ENCODE measurements at regions not wholly inside any gene's neighbourhood (a gene's known extent, or its start where the extent isn't known, plus 50 kb on each side); places are given as distances from the start of the nearest gene placed in this dataset.

DNA sequence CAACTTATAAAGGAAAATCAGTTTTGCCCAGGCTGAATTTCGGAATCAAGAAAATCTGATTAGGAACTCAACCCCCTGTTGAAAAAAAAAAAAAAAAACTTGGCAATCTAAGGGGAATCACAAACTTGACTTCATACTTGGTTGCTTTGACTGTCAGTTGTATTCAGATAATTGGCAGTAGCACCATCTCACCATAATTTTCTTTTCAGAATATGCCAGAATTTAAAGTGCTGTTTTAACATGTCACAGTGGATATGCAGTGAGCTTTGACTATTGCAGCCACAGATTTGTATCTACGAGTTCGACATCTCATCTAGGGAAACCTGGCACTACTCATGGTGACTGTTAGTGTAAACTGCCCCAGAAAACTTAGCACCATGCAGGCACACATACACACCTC is 761.4 kb upstream of the KLHL29 start:
- no peak for DNase-seq (ENCODE audit: low spot score)
- intact Hi-C loops (cut with DNase I) = no loop called here

- intact Hi-C loops (cut with DNase I) = no loop called here
- no peak for DNase-seq (ENCODE audit: low spot score)
These were observed 758.4 kb upstream of the KLHL29 start for GRCh38 chr2:22626621-22627020.

- DNase-seq (ENCODE audit: low spot score) = peak; percentile 80
These were observed 756.8 kb upstream of the KLHL29 start for GRCh38 chr2:22628221-22628620.

DNA sequence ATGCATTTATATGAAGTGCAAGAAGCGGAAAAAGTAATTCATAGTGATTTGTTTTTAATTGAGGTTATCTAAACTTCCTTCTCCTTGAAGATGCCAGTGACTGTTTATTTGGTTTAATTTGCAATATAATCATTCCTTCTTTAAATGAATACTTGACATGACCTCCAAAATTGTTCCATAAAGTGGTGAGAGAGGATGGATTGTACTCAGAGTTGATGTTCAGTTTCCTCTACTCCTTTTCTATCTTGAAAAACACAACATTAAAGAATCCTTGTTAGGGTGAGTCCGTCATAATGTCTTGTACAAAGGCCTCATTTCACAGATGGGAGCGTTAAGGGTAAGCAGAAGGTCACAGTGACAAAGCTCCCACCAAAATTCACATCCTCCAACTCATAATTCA is 756.1 kb upstream of the KLHL29 start:
- intact Hi-C loops (cut with DNase I) = no loop called here
- DNase-seq (ENCODE audit: low spot score) = no peak

More at GRCh38 chr2:22628221-22628620, 756.8 kb upstream of the KLHL29 start:
- intact Hi-C loops (cut with DNase I) = no loop called here

DNA sequence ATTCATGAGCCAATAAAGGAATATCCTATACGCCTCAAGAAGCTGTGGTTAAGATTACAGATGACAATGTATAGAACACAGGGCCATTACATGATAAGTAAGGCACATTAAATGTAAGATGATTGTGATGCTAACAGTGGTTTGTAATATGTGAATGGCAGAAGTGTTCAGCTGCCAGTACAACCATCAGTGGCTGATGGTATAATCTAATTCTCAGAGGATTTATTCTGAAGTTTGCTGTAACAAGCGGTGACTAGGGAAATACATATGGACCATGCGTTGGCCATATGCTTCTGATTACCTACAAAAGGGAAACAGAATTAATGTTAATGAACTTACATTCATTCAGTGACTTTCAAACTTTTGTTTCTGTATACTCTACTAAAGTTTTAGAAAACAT is 750.8 kb upstream of the KLHL29 start:
- DNase-seq (ENCODE audit: low spot score) = no peak
- intact Hi-C loops (cut with DNase I) = no loop called here

GRCh38 chr2:22656426-22656825 is 728.6 kb upstream of the KLHL29 start:
- no peak for DNase-seq (ENCODE audit: low spot score)
- intact Hi-C loops (cut with DNase I) = no loop called here

DNA sequence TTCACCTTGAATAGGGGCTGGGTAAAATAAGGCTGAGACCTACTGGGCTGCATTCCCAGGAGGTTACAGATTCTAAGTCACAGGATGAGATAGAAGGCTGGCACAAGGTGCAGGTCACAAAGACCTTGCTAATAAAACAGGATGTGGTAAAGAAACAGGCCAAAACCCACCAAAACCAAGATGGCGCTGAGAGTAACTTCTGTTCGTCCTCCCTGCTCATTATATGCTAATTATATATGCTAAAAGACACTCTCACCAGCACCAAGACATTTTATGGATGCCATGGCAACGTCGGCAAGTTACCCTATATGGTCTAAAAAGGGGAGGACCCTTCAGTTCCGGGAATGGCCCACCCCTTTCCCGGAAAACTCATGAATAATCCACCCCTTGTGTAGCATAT is 711.5 kb upstream of the KLHL29 start:
- no peak for DNase-seq (ENCODE audit: low spot score)
- intact Hi-C loops (cut with DNase I) = no loop called here

DNA sequence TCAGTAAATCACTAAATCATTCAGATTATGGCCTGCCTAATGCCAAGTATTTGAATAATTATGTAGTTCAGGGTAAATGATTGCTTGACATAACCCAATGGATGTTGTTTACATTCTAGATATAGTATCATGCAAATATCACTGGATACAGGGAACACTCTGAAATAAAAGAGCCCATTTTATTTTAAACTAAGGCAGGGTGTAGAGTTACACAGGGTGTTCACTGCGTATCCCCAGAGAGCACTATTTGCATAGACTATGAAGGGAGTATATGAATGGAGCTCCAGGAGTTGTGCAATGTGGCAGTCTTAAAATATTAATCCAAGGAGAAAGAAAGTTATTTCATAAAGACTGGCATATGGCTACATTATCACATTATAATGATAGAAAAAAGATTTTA is 701.1 kb upstream of the KLHL29 start:
- DNase-seq (ENCODE audit: low spot score) = no peak
- intact Hi-C loops (cut with DNase I) = no loop called here

DNA sequence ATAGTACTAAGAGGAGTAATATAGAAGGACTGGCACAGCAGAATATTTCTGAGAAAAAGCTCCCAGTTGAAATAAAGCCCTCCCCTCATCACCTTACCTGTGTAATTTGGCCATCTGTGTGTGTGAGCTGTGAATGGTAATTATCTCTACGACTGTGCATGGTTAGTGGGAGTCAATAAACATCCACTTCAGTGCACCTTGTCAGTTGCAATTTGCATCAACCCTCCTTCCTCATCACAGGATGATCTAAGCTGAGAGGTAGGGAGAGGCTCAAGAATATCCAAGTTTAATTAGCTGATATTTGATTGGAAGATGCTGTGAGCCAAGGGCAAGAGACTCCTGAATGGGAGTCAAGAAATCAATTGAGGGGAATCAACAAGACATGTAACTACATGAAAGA is 694.9 kb upstream of the KLHL29 start:
- intact Hi-C loops (cut with DNase I) = no loop called here
- DNase-seq (ENCODE audit: low spot score) = no peak

DNA sequence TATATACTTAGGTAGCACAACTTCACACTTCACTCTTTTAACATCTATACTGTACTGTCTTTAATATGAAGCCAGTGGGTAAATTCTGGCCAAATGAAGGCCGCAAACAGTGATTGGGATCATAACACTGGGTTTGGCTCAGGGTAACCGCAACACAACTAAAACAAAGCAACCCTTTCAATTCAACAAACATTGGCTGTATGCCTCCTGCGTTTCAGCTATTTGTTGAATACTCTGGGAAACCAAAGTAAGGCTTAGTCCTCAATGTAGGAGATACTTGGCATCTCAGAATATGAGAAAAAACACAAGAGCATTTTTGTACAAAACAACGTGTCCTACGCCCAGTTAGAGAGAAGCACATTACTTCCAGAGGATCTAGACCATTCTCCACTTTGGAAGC is 693.3 kb upstream of the KLHL29 start:
- no peak for DNase-seq (ENCODE audit: low spot score)
- intact Hi-C loops (cut with DNase I) = no loop called here

DNA sequence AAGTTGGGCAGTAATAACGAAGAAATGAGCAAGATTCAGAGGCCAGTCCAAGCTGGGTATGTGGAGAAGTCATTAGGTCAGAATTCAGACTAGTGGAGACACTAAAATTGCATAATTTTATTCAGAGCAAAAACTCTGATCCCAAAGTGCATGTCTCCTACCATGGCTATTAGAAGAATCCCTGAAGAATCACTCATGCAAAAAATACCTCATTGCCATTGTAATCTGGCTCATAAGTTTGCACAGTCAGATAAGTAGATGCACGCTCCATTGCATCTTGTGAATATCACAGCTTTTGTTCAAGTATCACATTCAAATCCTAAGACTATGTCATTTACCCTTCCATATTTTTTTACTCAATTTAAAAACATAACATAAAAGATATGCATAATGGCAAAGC is 692.2 kb upstream of the KLHL29 start:
- intact Hi-C loops (cut with DNase I) = no loop called here

GRCh38 chr2:22694300-22694699 is 690.7 kb upstream of the KLHL29 start:
- DNase-seq (ENCODE audit: low spot score) = no peak
- intact Hi-C loops (cut with DNase I) = no loop called here

More for the DNA sequence above, 692.2 kb upstream of the KLHL29 start:
- no peak for DNase-seq (ENCODE audit: low spot score)

DNA sequence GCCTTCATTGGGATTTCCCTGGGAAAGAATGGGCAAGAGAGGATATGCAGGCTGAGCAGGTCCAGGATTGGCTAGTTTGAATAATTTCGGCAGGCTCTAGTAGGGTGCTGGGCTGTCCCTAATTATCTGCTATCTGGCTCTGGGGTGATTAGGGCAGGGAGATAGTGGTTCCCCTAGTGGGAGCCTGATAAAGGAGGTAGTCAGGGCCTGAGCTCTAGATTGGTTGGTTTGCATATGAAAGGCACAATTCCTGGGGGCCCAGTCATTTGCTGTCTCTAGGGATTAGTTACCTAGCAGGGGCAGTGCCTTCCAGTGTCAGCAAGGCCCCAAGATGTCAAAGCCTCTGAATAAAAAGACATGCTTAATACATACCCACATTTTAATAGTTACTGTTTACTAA is 690.1 kb upstream of the KLHL29 start:
- no peak for DNase-seq (ENCODE audit: low spot score)
- intact Hi-C loops (cut with DNase I) = no loop called here

DNA sequence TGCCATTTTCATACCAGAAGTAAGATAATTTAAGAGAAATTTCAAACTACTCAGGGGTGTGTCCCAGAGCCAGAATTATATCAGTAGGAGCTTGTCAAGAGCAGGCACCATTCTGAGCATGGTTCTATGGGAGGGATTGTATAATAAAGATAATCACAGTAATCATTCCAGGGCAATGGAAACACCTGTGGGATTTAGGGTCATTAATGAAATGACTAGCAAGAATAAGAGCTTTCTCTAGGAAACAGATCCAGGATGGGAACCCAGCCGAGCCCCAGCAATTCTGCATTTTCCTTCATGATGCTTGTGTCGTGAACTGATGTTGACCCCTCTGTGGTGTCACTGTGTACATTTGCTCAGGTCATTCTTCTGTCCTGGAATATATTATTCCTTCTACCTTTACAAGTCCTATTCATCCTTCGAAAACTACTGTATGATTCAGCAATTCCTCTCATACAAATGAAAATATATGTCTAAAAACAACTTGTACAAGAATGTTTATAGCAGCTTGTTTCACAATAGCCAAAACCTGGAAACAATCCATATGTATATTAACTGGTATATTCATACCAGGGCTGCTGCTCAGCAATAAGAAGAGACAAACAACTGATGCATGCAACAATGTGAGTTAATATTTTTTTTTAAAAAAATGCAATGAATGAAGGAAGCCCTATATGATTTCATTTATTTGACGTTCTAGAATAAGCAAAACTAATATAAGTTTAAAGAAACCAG is 687.8 kb upstream of the KLHL29 start:
- DNase-seq (ENCODE audit: low spot score) = no peak
- intact Hi-C loops (cut with DNase I) = no loop called here

GRCh38 chr2:22701561-22702160 is 683.3 kb upstream of the KLHL29 start:
- intact Hi-C loops (cut with DNase I) = no loop called here
- no peak for DNase-seq (ENCODE audit: low spot score)

- peak; percentile 68 for DNase-seq (ENCODE audit: low spot score)
- intact Hi-C loops (cut with DNase I) = no loop called here
These were observed 681.6 kb upstream of the KLHL29 start for GRCh38 chr2:22703286-22703920.

- DNase-seq (ENCODE audit: low spot score) = no peak
- intact Hi-C loops (cut with DNase I) = no loop called here
These were observed 665.6 kb upstream of the KLHL29 start for GRCh38 chr2:22719396-22719795.

DNA sequence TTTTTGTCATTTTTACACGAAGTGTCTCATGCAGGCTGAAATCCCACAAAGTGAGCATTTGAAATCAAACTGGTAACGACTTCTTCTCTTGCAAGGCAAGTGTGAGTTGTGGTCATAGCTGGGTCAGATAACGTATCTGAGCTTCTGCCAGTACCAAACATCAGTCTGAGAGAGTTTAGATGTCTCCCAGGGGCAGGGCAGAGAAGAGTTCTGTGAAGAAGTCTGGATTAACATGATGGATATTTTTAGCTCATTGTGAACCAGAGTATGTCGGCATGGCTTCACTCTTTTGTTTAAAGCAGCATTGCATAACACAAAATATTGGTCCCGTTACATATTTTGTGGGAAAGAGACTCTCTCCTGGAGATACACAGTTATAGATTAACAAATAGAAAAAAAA is 655.5 kb upstream of the KLHL29 start:
- no peak for DNase-seq (ENCODE audit: low spot score)

DNA sequence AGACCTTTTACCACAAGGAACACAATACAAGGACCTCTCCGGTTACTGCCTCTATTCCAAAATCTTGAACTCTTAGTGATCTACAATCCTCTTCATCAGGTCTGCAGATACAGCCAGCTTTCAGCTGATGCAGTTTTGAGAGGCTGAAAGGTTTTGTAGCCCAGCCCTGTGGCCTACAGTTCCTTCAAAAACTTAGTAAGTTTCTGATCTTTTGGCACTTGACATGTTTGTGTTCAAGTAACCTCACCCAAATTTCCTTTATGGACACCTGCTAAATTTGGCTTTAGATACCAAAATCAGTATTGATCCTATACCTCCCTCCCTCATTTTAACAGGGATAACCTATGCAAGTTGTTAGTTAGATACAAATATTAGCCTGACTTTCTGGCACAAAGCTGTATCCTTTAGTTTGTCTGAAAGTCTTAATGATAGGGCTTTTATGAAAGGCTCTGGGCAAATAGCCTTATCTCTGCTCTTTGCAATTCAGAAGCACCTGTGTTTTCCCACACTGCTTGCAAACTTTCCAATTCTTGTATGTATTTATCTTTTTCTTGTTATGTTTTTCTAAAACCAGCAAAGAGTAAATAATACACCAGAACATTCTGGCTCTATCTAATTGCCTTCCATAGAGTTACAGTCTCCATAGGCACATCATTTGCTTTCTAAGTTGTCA is 650.5 kb upstream of the KLHL29 start:
- intact Hi-C loops (cut with DNase I) = no loop called here
- no peak for DNase-seq (ENCODE audit: low spot score)

More for the DNA sequence above, 655.5 kb upstream of the KLHL29 start:
- intact Hi-C loops (cut with DNase I) = no loop called here

DNA sequence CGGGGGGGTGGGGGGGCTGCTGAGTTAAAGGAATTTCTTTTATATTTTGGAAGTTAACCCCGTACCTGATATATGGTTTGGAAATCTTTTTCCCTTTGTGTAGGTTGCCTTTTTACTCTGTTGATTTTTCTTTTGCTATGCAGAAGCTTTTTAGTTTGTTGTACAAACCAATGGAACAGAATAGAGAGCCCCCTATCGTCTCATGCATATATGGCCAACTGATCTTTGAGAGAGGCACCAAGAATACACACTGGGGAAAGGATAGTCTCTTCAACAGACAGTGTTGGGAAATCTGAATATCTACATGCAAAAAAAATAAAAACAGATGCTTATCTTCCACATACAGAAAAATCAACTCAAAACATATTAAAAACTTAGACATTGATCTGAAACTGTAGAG is 647.8 kb upstream of the KLHL29 start:
- no peak for DNase-seq (ENCODE audit: low spot score)
- intact Hi-C loops (cut with DNase I) = no loop called here
